ENCODE measurements at regions not wholly inside any gene's neighbourhood (a gene's known extent, or its start where the extent isn't known, plus 50 kb on each side); places are given as distances from the start of the nearest gene placed in this dataset.

- no peak for TF ChIP-seq POLR2A (IDR thresholded peaks at IDR 0.05)
- TF ChIP-seq, protein P1, sequence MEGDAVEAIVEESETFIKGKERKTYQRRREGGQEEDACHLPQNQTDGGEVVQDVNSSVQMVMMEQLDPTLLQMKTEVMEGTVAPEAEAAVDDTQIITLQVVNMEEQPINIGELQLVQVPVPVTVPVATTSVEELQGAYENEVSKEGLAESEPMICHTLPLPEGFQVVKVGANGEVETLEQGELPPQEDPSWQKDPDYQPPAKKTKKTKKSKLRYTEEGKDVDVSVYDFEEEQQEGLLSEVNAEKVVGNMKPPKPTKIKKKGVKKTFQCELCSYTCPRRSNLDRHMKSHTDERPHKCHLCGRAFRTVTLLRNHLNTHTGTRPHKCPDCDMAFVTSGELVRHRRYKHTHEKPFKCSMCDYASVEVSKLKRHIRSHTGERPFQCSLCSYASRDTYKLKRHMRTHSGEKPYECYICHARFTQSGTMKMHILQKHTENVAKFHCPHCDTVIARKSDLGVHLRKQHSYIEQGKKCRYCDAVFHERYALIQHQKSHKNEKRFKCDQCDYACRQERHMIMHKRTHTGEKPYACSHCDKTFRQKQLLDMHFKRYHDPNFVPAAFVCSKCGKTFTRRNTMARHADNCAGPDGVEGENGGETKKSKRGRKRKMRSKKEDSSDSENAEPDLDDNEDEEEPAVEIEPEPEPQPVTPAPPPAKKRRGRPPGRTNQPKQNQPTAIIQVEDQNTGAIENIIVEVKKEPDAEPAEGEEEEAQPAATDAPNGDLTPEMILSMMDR (IDR thresholded peaks at IDR 0.05) = no peak
- no peak for TF ChIP-seq POLR2AphosphoS5 (IDR thresholded peaks at IDR 0.05)
- no peak for TF ChIP-seq EP300 (IDR thresholded peaks at IDR 0.05; ENCODE audit: low read depth)
These were observed 123.0 kb upstream of the CEP162 start for GRCh38 chr6:84350397-84350796.
